ENCODE measurements at regions not wholly inside any gene's neighbourhood (a gene's known extent, or its start where the extent isn't known, plus 50 kb on each side); places are given as distances from the start of the nearest gene placed in this dataset.
A peak's percentile ranks its signal among the peaks of the same experiment; 100 is the strongest.
"Not testable (repeated sequence)": the region's sequence is repeated elsewhere in the genome, so short reads cannot be mapped to it uniquely, and the experiment has no call there.

DNA sequence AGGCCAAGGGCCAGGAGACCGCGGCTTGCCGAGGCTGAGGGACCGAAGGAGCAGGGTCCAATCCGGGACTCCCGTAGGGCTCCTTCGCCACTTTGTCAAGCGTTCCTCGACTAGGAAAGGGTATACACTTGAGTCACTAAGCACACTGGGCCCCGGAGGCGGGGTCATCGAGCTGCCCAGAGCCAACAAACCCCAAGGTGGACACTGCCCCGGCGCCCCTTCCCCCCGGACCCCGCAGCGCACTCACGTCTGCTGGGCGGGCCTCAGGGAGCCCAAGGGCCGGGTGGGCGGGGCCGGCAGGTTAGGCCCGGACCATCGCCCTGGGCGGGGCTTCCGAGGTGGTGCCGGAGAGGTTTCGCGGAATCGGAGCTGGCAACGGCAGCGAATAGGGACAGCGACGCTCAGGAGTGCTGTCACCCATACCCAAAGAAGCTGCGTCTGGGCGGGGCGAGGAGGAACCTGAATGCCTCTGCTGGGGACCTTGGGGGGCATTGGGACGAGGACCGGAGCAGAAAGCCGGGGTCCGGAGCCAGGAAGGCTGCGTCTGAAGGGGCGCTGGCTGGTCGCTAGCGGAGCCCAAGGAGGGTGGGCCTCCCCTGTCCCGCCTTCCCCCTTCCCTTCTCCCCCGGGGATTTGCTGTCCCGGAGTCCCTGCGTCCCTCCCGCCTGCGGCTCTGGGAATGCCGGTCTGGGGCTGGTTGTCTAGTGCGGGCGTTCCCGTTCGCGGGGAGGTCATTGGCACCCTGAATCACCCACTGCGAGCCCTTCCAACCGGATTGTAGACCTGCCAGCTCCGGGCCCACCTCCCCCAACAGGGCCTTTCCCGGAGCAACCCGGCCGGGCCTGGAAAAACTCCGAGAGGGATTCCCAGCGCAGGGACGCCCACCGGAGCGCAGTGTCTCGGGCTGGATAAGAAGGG lies 118.2 kb upstream of the SMURF2 start:
- DNase-seq (ENCODE audit: low spot score) = no peak
- intact Hi-C loops (cut with micrococcal nuclease; ENCODE audit: unreplicated experiment) = no loop called here
- peaks cover 51% of the 10 kb centered on the region for H3K4me1 ChIP-seq (ENCODE audit: insufficient read depth, low read length, poor library complexity, severe bottlenecking)
- no peaks in the 10 kb centered on the region for H3K36me3 ChIP-seq (ENCODE audit: insufficient read depth, low read length)
- peak overlapping the region; percentile 53 for H3K4me2 ChIP-seq (ENCODE audit: low read length)
- H3K9me3 ChIP-seq (ENCODE audit: low read length) = no peaks in the 10 kb centered on the region
- H3K9me2 ChIP-seq (ENCODE audit: insufficient read depth, low read length) = no peaks in the 10 kb centered on the region
- H4K20me1 ChIP-seq (ENCODE audit: insufficient read depth, low read length) = no peaks in the 10 kb centered on the region
- H2AFZ ChIP-seq (ENCODE audit: low read length) = no peak overlapping the region
- H3K27ac ChIP-seq (ENCODE audit: low read depth, low read length, poor library complexity, severe bottlenecking) = no peak overlapping the region
- no TSS peak for BruUV-seq (replicated peaks)
- POLR2A ChIA-PET = no interaction called here
- CTCF ChIA-PET (ENCODE audit: unreplicated experiment) = interaction anchor here (0.6 kb wide), 1 partner anchor 71 kb away, joined by 3 read pairs; no protein-coding TSS in a partner anchor
- H3K79me2 ChIP-seq (ENCODE audit: insufficient read depth, low read depth, low read length) = no peaks in the 10 kb centered on the region
- H3K4me3 ChIP-seq (ENCODE audit: low read depth, low read length, poor library complexity, severe bottlenecking) = peak overlapping the region; percentile 59
- no peak for TF ChIP-seq EZH2phosphoT487 (IDR thresholded peaks at IDR 0.05; ENCODE audit: borderline replicate concordance, low read depth, low read length)
- TF ChIP-seq, protein P1, sequence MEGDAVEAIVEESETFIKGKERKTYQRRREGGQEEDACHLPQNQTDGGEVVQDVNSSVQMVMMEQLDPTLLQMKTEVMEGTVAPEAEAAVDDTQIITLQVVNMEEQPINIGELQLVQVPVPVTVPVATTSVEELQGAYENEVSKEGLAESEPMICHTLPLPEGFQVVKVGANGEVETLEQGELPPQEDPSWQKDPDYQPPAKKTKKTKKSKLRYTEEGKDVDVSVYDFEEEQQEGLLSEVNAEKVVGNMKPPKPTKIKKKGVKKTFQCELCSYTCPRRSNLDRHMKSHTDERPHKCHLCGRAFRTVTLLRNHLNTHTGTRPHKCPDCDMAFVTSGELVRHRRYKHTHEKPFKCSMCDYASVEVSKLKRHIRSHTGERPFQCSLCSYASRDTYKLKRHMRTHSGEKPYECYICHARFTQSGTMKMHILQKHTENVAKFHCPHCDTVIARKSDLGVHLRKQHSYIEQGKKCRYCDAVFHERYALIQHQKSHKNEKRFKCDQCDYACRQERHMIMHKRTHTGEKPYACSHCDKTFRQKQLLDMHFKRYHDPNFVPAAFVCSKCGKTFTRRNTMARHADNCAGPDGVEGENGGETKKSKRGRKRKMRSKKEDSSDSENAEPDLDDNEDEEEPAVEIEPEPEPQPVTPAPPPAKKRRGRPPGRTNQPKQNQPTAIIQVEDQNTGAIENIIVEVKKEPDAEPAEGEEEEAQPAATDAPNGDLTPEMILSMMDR (conservative IDR thresholded peaks at IDR 0.05; ENCODE audit: low read length) = no peak

DNA sequence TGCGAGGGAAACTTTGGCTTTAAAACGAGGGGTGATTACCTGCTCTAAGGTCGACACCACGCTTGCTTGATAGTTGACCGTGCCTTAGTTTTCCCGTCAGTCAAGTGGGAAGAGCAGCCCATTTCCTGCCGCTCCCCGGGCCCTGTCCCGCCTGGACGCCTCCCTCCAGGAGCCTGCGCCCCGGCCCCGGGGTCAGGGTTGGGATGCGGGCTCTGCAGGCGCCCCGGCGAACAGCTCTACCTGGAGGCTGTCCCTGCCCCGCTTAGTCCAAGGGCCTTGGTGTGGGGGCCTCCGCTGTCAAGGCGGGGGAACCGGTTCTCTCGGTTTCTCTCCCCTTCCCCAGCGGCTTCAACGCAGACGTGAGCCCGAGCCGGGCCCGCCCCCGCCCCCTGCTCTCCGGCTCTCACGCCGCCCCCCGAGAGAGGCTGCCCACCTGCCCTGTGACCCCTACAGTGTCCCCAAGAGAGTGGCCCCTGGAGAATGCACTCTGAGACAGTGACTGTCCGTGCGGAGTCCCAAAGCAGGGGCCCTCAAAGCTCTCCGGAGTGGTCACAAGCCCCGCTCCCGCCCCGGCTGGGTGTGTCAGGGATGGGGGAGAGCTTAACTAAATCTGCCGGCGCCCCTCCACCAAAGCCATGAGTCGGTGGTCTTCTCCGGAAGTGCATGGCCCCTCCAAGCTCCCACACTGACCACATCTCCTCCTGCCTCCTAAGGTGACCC lies 117.4 kb upstream of the SMURF2 start:
- H3K27ac ChIP-seq (ENCODE audit: low read depth, low read length, poor library complexity, severe bottlenecking) = no peak overlapping the region
- no peaks in the 10 kb centered on the region for H4K20me1 ChIP-seq (ENCODE audit: insufficient read depth, low read length)
- no peak for DNase-seq (ENCODE audit: low spot score)
- POLR2A ChIA-PET = no interaction called here
- TF ChIP-seq EZH2phosphoT487 (IDR thresholded peaks at IDR 0.05; ENCODE audit: borderline replicate concordance, low read depth, low read length) = no peak
- TF ChIP-seq, protein P1 (conservative IDR thresholded peaks at IDR 0.05; ENCODE audit: low read length) = no peak
- H3K9me3 ChIP-seq (ENCODE audit: low read length) = no peaks in the 10 kb centered on the region
- H2AFZ ChIP-seq (ENCODE audit: low read length) = no peak overlapping the region
- BruUV-seq (replicated peaks) = no TSS peak
- no peaks in the 10 kb centered on the region for H3K79me2 ChIP-seq (ENCODE audit: insufficient read depth, low read depth, low read length)
- no peaks in the 10 kb centered on the region for H3K9me2 ChIP-seq (ENCODE audit: insufficient read depth, low read length)
- CTCF ChIA-PET (ENCODE audit: unreplicated experiment) = no interaction called here
- peaks cover 52% of the 10 kb centered on the region for H3K4me1 ChIP-seq (ENCODE audit: insufficient read depth, low read length, poor library complexity, severe bottlenecking)
- no peaks in the 10 kb centered on the region for H3K36me3 ChIP-seq (ENCODE audit: insufficient read depth, low read length)
- no peak overlapping the region for H3K4me2 ChIP-seq (ENCODE audit: low read length)
- intact Hi-C loops (cut with micrococcal nuclease; ENCODE audit: unreplicated experiment) = loop anchor here (10.0 kb wide), 1 partner anchor 415 kb away; no protein-coding TSS in a partner anchor
- H3K4me3 ChIP-seq (ENCODE audit: low read depth, low read length, poor library complexity, severe bottlenecking) = no peak overlapping the region

DNA sequence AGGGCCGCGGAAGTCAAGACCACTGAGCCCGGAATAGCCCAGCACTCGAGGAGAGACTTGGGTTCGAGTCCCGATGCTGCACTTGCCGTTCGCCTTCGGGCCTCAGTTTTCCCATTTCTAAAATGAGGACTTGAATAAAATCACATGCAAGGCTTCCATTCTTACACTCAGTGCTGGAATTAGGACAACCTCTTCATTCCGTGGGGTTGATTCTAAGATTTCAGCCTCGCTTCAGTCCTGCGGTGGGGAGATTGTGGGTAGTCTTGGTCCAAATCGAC lies 116.9 kb upstream of the SMURF2 start:
- H3K4me3 ChIP-seq (ENCODE audit: low read depth, low read length, poor library complexity, severe bottlenecking); POLR2A ChIA-PET; H3K27ac ChIP-seq (ENCODE audit: low read depth, low read length, poor library complexity, severe bottlenecking); CTCF ChIA-PET (ENCODE audit: unreplicated experiment); H3K79me2 ChIP-seq (ENCODE audit: insufficient read depth, low read depth, low read length); H3K36me3 ChIP-seq (ENCODE audit: insufficient read depth, low read length); H2AFZ ChIP-seq (ENCODE audit: low read length); H3K9me3 ChIP-seq (ENCODE audit: low read length); H3K9me2 ChIP-seq (ENCODE audit: insufficient read depth, low read length); H3K4me2 ChIP-seq (ENCODE audit: low read length); H4K20me1 ChIP-seq (ENCODE audit: insufficient read depth, low read length); BruUV-seq (replicated peaks); DNase-seq (ENCODE audit: low spot score): not testable (repeated sequence)
- intact Hi-C loops (cut with micrococcal nuclease; ENCODE audit: unreplicated experiment) = loop anchor here (10.0 kb wide), 1 partner anchor 416 kb away; no protein-coding TSS in a partner anchor
- peaks cover 57% of the 10 kb centered on the region for H3K4me1 ChIP-seq (ENCODE audit: insufficient read depth, low read length, poor library complexity, severe bottlenecking)
